NCI-H2227 (cell line): ENCODE measurements at regions not wholly inside any gene's neighbourhood (a gene's known extent, or its start where the extent isn't known, plus 50 kb on each side); places are given as distances from the start of the nearest gene placed in this dataset.
"Not testable (repeated sequence)": the region's sequence is repeated elsewhere in the genome, so short reads cannot be mapped to it uniquely, and the experiment has no call there.

Experiments
- DNase-seq: peaks from one replicate; lab custom pipeline; 2025; ENCODE audit not compliant: unreplicated experiment; lab: John Stamatoyannopoulos, UW

DNA sequence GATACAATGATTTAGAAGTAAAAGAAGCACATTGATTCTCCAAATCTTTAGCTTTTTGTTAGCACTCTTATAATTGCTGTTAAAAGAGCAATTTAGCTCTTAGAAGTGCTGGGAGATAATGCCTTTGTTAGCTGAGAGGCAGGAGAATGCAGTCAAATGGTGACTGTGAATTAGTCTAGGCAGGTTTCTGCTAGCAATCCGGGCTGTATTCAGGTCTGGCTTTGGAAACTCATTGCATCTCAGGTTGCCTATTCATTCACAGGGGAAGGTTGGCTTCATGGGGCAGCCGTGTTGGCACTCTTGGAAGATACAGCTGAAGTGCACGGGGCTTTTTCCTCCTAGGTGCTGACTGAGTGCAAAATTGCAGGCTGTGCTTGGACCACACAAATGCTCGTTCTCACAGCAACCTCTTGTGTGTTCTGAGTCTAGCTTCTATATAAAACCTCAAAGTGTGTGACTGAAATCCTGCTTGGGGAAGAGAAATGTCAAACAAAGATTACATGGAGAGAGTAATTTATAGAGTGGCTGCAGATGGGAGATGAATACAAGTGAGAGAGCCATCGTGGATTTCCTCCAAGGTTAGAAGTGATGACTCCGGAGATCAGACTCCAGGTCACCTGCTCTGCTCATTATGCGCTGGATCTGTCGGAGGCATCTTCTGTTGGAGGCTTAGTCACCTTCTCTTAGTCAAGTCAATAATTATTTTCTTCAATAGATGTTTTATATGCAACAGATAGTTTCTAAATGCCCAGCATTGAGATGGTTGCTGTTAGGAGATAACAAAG lies 167.8 kb downstream of the PMAIP1 start:
- DNase-seq = peak; percentile 22

GRCh38 chr18:60066219-60066975 lies 166.6 kb downstream of the PMAIP1 start:
- no peak for DNase-seq

GRCh38 chr18:60064271-60064670 lies 164.5 kb downstream of the PMAIP1 start:
- DNase-seq = no peak

GRCh38 chr18:60062831-60063230 lies 163.0 kb downstream of the PMAIP1 start:
- DNase-seq = not testable (repeated sequence)

DNA sequence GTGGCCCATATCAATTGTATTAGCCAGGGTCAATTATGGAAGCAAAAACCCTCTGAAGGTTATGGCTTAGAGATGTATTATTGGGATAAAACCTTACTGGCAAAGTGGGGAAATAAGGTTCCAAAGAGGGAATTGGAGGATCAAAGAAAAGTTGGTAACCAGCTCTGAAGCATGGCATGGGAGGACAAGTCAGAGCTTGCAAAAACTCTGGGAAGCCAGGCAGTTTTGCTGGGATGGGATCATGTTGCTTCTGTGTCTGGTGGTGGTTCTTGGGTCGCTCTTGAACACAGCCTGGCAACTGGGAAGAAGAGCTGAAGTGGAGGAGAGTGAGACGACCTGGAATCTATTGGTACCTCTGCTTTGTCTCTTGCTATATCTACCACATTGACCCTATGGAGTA lies 162.6 kb downstream of the PMAIP1 start:
- no peak for DNase-seq

- no peak for DNase-seq
These were observed 160.8 kb downstream of the PMAIP1 start for GRCh38 chr18:60060578-60060977.

DNA sequence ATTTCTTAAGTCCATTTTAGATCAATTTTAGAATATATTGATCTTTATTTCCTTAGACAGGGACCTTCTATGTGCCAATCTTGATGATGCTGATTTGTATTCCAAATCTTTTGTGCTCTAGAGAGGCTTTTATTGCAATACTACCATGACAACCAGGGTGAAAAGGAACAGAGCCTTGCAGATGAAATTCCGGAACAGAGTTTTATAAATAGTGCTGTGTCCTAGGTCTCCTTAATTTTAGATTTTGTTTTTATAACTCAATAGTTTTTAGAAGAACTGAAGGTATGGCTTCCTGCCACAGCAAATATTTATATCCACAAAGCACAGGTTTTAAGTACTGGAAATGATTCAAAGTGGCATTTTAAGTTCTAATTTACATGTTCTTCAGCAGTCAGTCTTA lies 160.2 kb downstream of the PMAIP1 start:
- no peak for DNase-seq

DNA sequence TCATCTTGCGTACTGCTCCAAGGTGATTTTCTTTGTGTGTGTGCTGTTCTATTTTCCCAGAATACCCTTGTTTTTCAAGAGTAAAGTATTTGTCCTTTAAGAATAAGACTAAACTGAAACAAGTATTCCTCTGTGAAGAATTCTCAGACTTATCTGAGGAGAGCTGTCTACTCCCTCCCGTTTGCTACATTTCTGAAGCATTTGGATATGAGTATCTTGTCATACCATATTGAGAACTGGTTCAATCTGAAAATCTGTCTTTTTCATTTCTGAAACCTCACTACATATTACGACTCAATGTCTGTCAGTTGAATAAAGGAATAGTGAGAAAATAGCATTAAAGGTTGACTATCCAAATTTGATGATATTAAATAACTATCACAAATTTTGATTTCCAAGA lies 159.4 kb downstream of the PMAIP1 start:
- no peak for DNase-seq

DNA sequence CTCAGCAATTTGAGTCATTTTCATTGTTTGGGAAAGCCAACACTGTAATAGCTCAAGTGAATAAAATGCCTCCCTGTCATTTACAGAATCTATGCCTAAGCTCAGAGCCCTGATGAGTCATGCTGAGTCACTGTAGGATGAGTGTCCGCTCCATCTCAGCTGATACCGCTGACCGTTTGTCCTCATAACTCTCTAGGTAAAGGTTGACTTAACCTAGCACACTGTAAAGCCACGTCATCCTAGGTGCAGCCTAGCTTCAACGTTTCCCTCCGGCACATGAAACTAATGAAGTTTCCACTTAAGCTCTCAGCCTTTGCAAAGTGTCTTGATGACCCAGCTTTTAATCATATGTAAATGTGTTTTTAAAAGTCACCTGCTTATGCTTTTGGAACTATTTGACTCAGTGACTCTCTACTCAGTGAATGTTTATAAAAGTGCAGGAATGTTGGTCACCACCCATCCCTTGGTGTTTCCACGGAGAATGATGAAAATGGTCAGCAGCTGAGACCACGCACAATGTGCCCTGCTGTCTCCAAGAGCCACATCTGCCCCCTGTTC lies 154.0 kb downstream of the PMAIP1 start:
- peak; percentile 65 for DNase-seq

DNA sequence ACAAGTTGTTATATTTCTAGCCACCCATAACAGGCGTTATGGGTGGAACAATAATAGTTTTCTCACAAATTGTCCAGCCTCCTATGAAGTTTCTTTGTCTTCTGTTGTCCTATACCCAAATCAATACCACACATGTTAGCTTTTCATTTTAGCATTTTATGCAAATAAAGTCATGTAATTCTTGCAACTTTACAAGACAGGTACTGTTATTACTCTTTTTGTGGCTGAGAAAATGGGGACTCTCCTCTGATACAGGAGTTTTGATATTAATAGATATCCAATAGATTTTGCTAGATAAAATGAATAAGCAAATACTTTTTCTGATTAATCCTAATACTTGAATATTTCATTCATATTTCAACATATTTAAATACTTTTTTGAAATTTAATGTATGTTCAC lies 151.0 kb downstream of the PMAIP1 start:
- no peak for DNase-seq

GRCh38 chr18:60049172-60049571 lies 149.4 kb downstream of the PMAIP1 start:
- DNase-seq = no peak

DNA sequence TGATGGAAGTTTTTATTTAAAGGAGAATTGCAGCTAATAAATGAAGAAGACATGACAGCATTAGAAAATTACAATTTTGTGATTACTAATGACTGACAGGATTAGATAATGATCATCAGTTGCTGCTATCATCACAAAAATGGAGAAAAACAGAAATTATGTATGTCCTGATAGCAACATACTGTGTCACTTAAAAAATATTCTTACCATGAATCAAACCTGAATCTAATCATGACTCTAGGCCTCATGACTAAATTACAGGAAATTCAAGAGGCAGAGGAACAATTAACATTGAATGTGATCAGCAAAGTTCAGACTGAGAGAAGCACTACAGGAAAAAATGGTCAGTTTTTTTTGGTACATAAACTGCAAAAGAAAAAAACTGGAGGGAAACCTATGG lies 147.8 kb downstream of the PMAIP1 start:
- DNase-seq = no peak

GRCh38 chr18:60044290-60045006 lies 144.7 kb downstream of the PMAIP1 start:
- no peak for DNase-seq

DNA sequence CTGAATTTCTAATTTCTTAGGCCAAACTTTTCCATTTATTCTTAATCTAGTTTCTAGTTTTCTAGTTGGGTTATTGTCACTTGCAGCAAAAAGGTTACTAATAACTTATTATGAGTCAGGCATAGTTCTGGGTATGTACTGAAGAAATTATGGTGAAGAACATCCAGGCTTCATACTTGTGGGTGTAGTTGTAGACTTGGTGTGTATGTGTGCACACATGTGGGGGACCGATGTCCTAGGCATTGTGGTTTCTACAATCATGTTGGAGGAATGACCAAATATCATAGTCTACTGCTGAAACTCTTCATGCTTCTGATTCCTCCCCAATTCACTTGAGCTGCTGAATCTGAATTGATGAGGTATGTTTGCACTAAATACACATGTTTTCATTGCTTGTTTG lies 141.2 kb downstream of the PMAIP1 start:
- no peak for DNase-seq

- DNase-seq = no peak
These were observed 138.9 kb downstream of the PMAIP1 start for GRCh38 chr18:60038731-60039130.

GRCh38 chr18:60027397-60027796 lies 127.6 kb downstream of the PMAIP1 start:
- no peak for DNase-seq

- DNase-seq = no peak
These were observed 125.1 kb downstream of the PMAIP1 start for GRCh38 chr18:60024857-60025256.

DNA sequence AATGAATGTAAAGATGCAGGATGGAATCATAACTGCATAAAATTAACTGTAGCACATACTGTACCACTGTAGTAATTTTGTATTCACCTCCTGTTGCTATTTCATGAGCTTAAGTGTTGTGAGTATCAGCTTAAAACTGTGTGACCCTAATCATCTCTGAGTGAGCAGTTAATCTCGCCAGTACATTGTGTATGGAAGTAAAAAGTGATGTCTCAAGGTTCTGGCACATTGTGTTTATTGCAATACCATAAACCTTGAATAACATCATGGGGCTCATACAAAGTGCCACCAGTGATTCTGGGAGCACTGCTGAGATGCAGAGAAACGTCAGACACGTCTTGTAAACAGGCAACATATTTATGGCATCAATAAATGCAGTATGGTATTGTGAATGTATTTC lies 124.5 kb downstream of the PMAIP1 start:
- no peak for DNase-seq

- no peak for DNase-seq
These were observed 123.0 kb downstream of the PMAIP1 start for GRCh38 chr18:60022671-60023276.

- DNase-seq = no peak
These were observed 121.8 kb downstream of the PMAIP1 start for GRCh38 chr18:60021556-60021955.
